ENCODE measurements at regions not wholly inside any gene's neighbourhood (a gene's known extent, or its start where the extent isn't known, plus 50 kb on each side); places are given as distances from the start of the nearest gene placed in this dataset.
"Not testable (repeated sequence)": the region's sequence is repeated elsewhere in the genome, so short reads cannot be mapped to it uniquely, and the experiment has no call there.

GRCh38 chr9:108049671-108050494 lies 560.3 kb upstream of the KLF4 start:
- DNase-seq = no peak

GRCh38 chr9:108049026-108049607 lies 559.5 kb upstream of the KLF4 start:
- no peak for DNase-seq

- no peak for DNase-seq
These were observed 558.9 kb upstream of the KLF4 start for GRCh38 chr9:108048406-108049025.

- not testable (repeated sequence) for DNase-seq
These were observed 558.2 kb upstream of the KLF4 start for GRCh38 chr9:108047777-108048176.

GRCh38 chr9:108047264-108047663 lies 557.7 kb upstream of the KLF4 start:
- DNase-seq = no peak

GRCh38 chr9:108045851-108046250 lies 556.3 kb upstream of the KLF4 start:
- DNase-seq = no peak

- DNase-seq = no peak
These were observed 554.0 kb upstream of the KLF4 start for GRCh38 chr9:108043585-108043984.

- DNase-seq = no peak
These were observed 552.0 kb upstream of the KLF4 start for GRCh38 chr9:108041551-108041950.

GRCh38 chr9:108040783-108041182 lies 551.2 kb upstream of the KLF4 start:
- no peak for DNase-seq

- no peak for DNase-seq
These were observed 549.9 kb upstream of the KLF4 start for GRCh38 chr9:108039493-108039892.

- DNase-seq = no peak
These were observed 549.4 kb upstream of the KLF4 start for GRCh38 chr9:108039012-108039411.

GRCh38 chr9:108035487-108035886 lies 545.9 kb upstream of the KLF4 start:
- DNase-seq = no peak

GRCh38 chr9:108033976-108034964 lies 544.7 kb upstream of the KLF4 start:
- no peak for DNase-seq

- not testable (repeated sequence) for DNase-seq
These were observed 542.5 kb upstream of the KLF4 start for GRCh38 chr9:108032079-108032478.

GRCh38 chr9:108031221-108031620 lies 541.7 kb upstream of the KLF4 start:
- DNase-seq = not testable (repeated sequence)

GRCh38 chr9:108026718-108027117 lies 537.1 kb upstream of the KLF4 start:
- not testable (repeated sequence) for DNase-seq

GRCh38 chr9:108024604-108025003 lies 535.0 kb upstream of the KLF4 start:
- DNase-seq = no peak

GRCh38 chr9:108022246-108022935 lies 532.8 kb upstream of the KLF4 start:
- DNase-seq = no peak

- no peak for DNase-seq
These were observed 531.6 kb upstream of the KLF4 start for GRCh38 chr9:108021096-108021710.

GRCh38 chr9:108019821-108020220 lies 530.3 kb upstream of the KLF4 start:
- no peak for DNase-seq

GRCh38 chr9:108017671-108018070 lies 528.1 kb upstream of the KLF4 start:
- DNase-seq = no peak

- no peak for DNase-seq
These were observed 526.9 kb upstream of the KLF4 start for GRCh38 chr9:108016446-108016845.

Measured in NCI-H1092 (cell line).